Liver (tissue), 8 donors: ENCODE measurements at regions not wholly inside any gene's neighbourhood (a gene's known extent, or its start where the extent isn't known, plus 50 kb on each side); places are given as distances from the start of the nearest gene placed in this dataset.

ENCODE experiments used
- DNase-seq: peaks from one replicate; pipeline ENCODE4 v3.0.0-alpha.2; 2017; ENCODE audit warnings: low spot score
- H3K27ac ChIP-seq, 2 donors: one replicate each; pipeline ENCODE4 v1.7.0; 2013; ENCODE audit warnings: inconsistent platforms in 2 of 2, low read length in 2 of 2, control low read depth in 1 of 2, low read depth in 1 of 2, mild to moderate bottlenecking in 1 of 2
- H3K27me3 ChIP-seq, 4 donors: one replicate each; pipeline versions ENCODE4 v1.6.1 to v1.7.0; 2013; ENCODE audit warnings: low read length in 3 of 4, inconsistent platforms in 1 of 4, mild to moderate bottlenecking in 1 of 4, moderate library complexity in 1 of 4; ENCODE audit not compliant: control insufficient read depth in 4 of 4, insufficient read depth in 4 of 4
- H3K36me3 ChIP-seq, 4 donors: one replicate each; pipeline versions ENCODE4 v1.6.1 to v1.7.0; 2013; ENCODE audit warnings: low read length in 3 of 4, mild to moderate bottlenecking in 3 of 4, low read depth in 1 of 4, moderate library complexity in 1 of 4; ENCODE audit not compliant: control insufficient read depth in 4 of 4, insufficient read depth in 3 of 4
- H3K4me1 ChIP-seq, 4 donors: one replicate each; pipeline versions ENCODE4 v1.6.1 to v1.7.0; 2013; ENCODE audit warnings: low read length in 3 of 4, mild to moderate bottlenecking in 3 of 4, moderate library complexity in 1 of 4; ENCODE audit not compliant: control insufficient read depth in 4 of 4, insufficient read depth in 4 of 4
- H3K4me3 ChIP-seq, 3 donors: one replicate each; pipeline versions ENCODE4 v1.6.1 to v1.7.0; 2013; ENCODE audit warnings: low read length in 3 of 3, control low read depth in 1 of 3, low read depth in 1 of 3, mild to moderate bottlenecking in 1 of 3
- H3K9ac ChIP-seq, 2 donors: one replicate each; pipeline ENCODE4 v1.7.0; 2013; ENCODE audit warnings: low read length in 2 of 2, mild to moderate bottlenecking in 2 of 2, moderate library complexity in 2 of 2, control low read depth in 1 of 2, low read depth in 1 of 2
- H3K9me3 ChIP-seq, 4 donors: one replicate each; pipeline versions ENCODE4 v1.6.1 to v1.7.0; 2013; ENCODE audit warnings: low read length in 3 of 4; ENCODE audit not compliant: control insufficient read depth in 4 of 4
- ATF3 ChIP-seq: IDR thresholded peaks from 2 replicates; pipeline ENCODE4 v1.6.1; 2016; ENCODE audit warnings: antibody characterized with exemption
- CTCF ChIP-seq: fragments of 150-350 bp; IDR thresholded peaks from 2 replicates; pipeline ENCODE4 v1.5.1; 2017; ENCODE audit warnings: improper control_type of control experiment, low read depth, low read length; ENCODE audit not compliant: missing input control
- EGR1 ChIP-seq, 2 donors: IDR thresholded peaks; 2 replicates each; pipeline ENCODE4 v1.6.1; 2016 to 2018; ENCODE audit warnings: antibody characterized with exemption in 2 of 2, low read depth in 2 of 2
- FOXA2 ChIP-seq: IDR thresholded peaks from 2 replicates; pipeline ENCODE4 v1.6.1; 2016; ENCODE audit warnings: antibody characterized with exemption
- GABPA ChIP-seq, 2 donors: IDR thresholded peaks in 1 of 2; conservative IDR thresholded peaks in 1 of 2; 2 replicates each; pipeline ENCODE4 v1.6.1; 2016; ENCODE audit warnings: antibody characterized with exemption in 2 of 2, mild to moderate bottlenecking in 1 of 2, moderate library complexity in 1 of 2
- HNF4G ChIP-seq: IDR thresholded peaks from 2 replicates; pipeline ENCODE4 v1.6.1; 2016; ENCODE audit warnings: antibody characterized with exemption
- JUND ChIP-seq, 2 donors: IDR thresholded peaks; 2 replicates each; pipeline ENCODE4 v1.6.1; 2016; ENCODE audit warnings: antibody characterized with exemption in 2 of 2
- MAX ChIP-seq: IDR thresholded peaks from 2 replicates; pipeline ENCODE4 v1.6.1; 2016; ENCODE audit warnings: antibody characterized with exemption
- NR2F2 ChIP-seq: IDR thresholded peaks from 2 replicates; pipeline ENCODE4 v1.6.1; 2016; ENCODE audit warnings: antibody characterized with exemption
- RAD21 ChIP-seq, 2 donors: IDR thresholded peaks; 2 replicates each; pipeline ENCODE4 v1.6.1; 2016; ENCODE audit warnings: antibody characterized with exemption in 2 of 2, mild to moderate bottlenecking in 2 of 2
- REST ChIP-seq: IDR thresholded peaks from 2 replicates; pipeline ENCODE4 v1.6.1; 2016; ENCODE audit warnings: antibody characterized with exemption, mild to moderate bottlenecking
- RXRA ChIP-seq, 2 donors: IDR thresholded peaks; 2 replicates each; pipeline ENCODE4 v1.6.1; 2017 to 2018; ENCODE audit warnings: antibody characterized with exemption in 2 of 2, mild to moderate bottlenecking in 1 of 2
- TAF1 ChIP-seq: conservative IDR thresholded peaks from 2 replicates; pipeline ENCODE4 v1.6.1; 2016; ENCODE audit warnings: antibody characterized with exemption, mild to moderate bottlenecking
- YY1 ChIP-seq: IDR thresholded peaks from 2 replicates; pipeline ENCODE4 v1.6.1; 2016; ENCODE audit warnings: antibody characterized with exemption, mild to moderate bottlenecking
- ZBTB33 ChIP-seq: IDR thresholded peaks from 2 replicates; pipeline ENCODE4 v1.6.1; 2016; ENCODE audit warnings: antibody characterized with exemption
- WGBS: extraction: QIAGEN DNeasy Blood & Tissue Kit; methylation state at CpG from one replicate; pipeline ENCODE4 v1.1.7; 2013; 5-methylcytosine and 5-hydroxymethylcytosine counted together
- donor health status: healthy.
- donor health status: healthy.
- donor health status: healthy.
- donor health status: healthy.
- donor health status: healthy.

GRCh38 chr6:66964216-66964615, 1257.2 kb upstream of the EYS start:
- no peak for DNase-seq
- Histone ChIP-seq H3K4me3 (no peak overlapping the region), H3K9me3 (peaks cover 0 to 2% (median 0%) of the 10 kb centered on the region in 4 donors), H3K27ac (no peak overlapping the region), H3K27me3 (no peaks in the 10 kb centered on the region), H3K9ac (no peak overlapping the region), H3K36me3 (no peaks in the 10 kb centered on the region), H3K4me1 (no peaks in the 10 kb centered on the region)
- TF ChIP-seq JUND (IDR thresholded peaks at IDR 0.05) (no peak), HNF4G (no peak), NR2F2 (no peak), MAX (no peak)
- 60% methylated on average over 3 of the region's 3 CpGs for WGBS

- 87% methylated on average over 4 of the region's 4 CpGs for WGBS
- TF ChIP-seq FOXA2: no peak
- TF ChIP-seq EGR1 (IDR thresholded peaks at IDR 0.05; ENCODE audit: low read depth in 2 of 2): no peak
- TF ChIP-seq RXRA (IDR thresholded peaks at IDR 0.05): no peak
- no peak for TF ChIP-seq JUND (IDR thresholded peaks at IDR 0.05)
- TF ChIP-seq RAD21 (IDR thresholded peaks at IDR 0.05): no peak
- TF ChIP-seq YY1: no peak
- TF ChIP-seq TAF1: no peak
- no peak for TF ChIP-seq HNF4G
- TF ChIP-seq CTCF: no peak
- no peak for TF ChIP-seq REST
- TF ChIP-seq ATF3: no peak
- no peak for TF ChIP-seq GABPA (IDR thresholded peaks at IDR 0.05 in 1 of 2, conservative IDR thresholded peaks at IDR 0.05 in 1 of 2)
Observed at GRCh38 chr6:66962082-66962481, 1255.1 kb upstream of the EYS start.

GRCh38 chr6:66961191-66961590, 1254.2 kb upstream of the EYS start:
- no peak for TF ChIP-seq ATF3
- TF ChIP-seq REST: no peak
- TF ChIP-seq ZBTB33: no peak
- TF ChIP-seq FOXA2: no peak
- Histone ChIP-seq H3K27ac (no peak overlapping the region), H3K4me3 (no peak overlapping the region), H3K9ac (no peak overlapping the region), H3K36me3 (no peaks in the 10 kb centered on the region), H3K27me3 (no peaks in the 10 kb centered on the region), H3K9me3 (peaks cover 0 to 2% (median 0%) of the 10 kb centered on the region in 4 donors), H3K4me1 (no peaks in the 10 kb centered on the region)
- no peak for DNase-seq

More at GRCh38 chr6:66962082-66962481, 1255.1 kb upstream of the EYS start:
- DNase-seq: no peak
- Histone ChIP-seq H3K9ac (no peak overlapping the region), H3K4me1 (no peaks in the 10 kb centered on the region), H3K4me3 (no peak overlapping the region), H3K9me3 (peaks cover 0 to 2% (median 0%) of the 10 kb centered on the region in 4 donors), H3K36me3 (no peaks in the 10 kb centered on the region), H3K27me3 (no peaks in the 10 kb centered on the region), H3K27ac (no peak overlapping the region)
